Stimulated activated effector memory CD8-positive, alpha-beta T cell treated with anti-CD3 and anti-CD28 coated beads, Interleukin-12 subunit alpha, Interleukin-12 subunit beta, amount 100 ng/mL, for 72 hours (primary cell): ENCODE measurements at regions not wholly inside any gene's neighbourhood (a gene's known extent, or its start where the extent isn't known, plus 50 kb on each side); places are given as distances from the start of the nearest gene placed in this dataset.

ENCODE experiments used
- ATAC-seq: fragments of 150-1000 bp; cut with Tn5 transposase; 2 replicates; pipeline ENCODE4 v1.10.0; 2021
- DNase-seq, 2 donors: peaks; one replicate each; pipeline ENCODE4 v3.0.0; 2021 to 2022; ENCODE audit warnings: low spot score in 2 of 2
- H3K27ac Mint-ChIP-seq: one replicate; pipeline ENCODE4 v1.8.0; 2022; ENCODE audit warnings: mild to moderate bottlenecking, mixed read lengths
- H3K36me3 Mint-ChIP-seq: one replicate; pipeline ENCODE4 v1.8.0; 2022; ENCODE audit warnings: mild to moderate bottlenecking, mixed read lengths
- H3K4me1 Mint-ChIP-seq: one replicate; pipeline ENCODE4 v1.8.0; 2022; ENCODE audit warnings: mixed read lengths
- H3K4me3 Mint-ChIP-seq: one replicate; pipeline ENCODE4 v1.8.0; 2022; ENCODE audit warnings: mild to moderate bottlenecking, mixed read lengths
- H3K9me3 Mint-ChIP-seq: one replicate; pipeline ENCODE4 v1.8.0; 2022; ENCODE audit warnings: mixed read lengths

- Mint-ChIP-seq H3K27ac (no peak overlapping the region), H3K9me3 (peaks cover 2% of the 10 kb centered on the region), H3K36me3 (no peaks in the 10 kb centered on the region), H3K4me1 (no peaks in the 10 kb centered on the region), H3K4me3 (no peak overlapping the region)
- DNase-seq (no peak), ATAC-seq (no peak)
These were observed 593.4 kb downstream of the QKI start for GRCh38 chr6:164007881-164008280.

- no peak for ATAC-seq
- Mint-ChIP-seq H3K27ac (no peak overlapping the region), H3K4me1 (no peaks in the 10 kb centered on the region), H3K4me3 (no peak overlapping the region), H3K9me3 (peaks cover 2% of the 10 kb centered on the region), H3K36me3 (no peaks in the 10 kb centered on the region)
- no peak for DNase-seq
These were observed 591.9 kb downstream of the QKI start for GRCh38 chr6:164006459-164006858.

- no peaks in the 10 kb centered on the region for H3K36me3 Mint-ChIP-seq
- peaks cover 2% of the 10 kb centered on the region for H3K9me3 Mint-ChIP-seq
- no peak overlapping the region for H3K4me3 Mint-ChIP-seq
- H3K4me1 Mint-ChIP-seq, result no peaks in the 10 kb centered on the region
- H3K27ac Mint-ChIP-seq, result no peak overlapping the region
- ATAC-seq, result no peak
- no peak for DNase-seq
These were observed 590.6 kb downstream of the QKI start for GRCh38 chr6:164005004-164005711.

- Mint-ChIP-seq H3K36me3 (no peaks in the 10 kb centered on the region), H3K4me3 (no peak overlapping the region), H3K4me1 (no peaks in the 10 kb centered on the region), H3K9me3 (peaks cover 6% of the 10 kb centered on the region), H3K27ac (no peak overlapping the region)
- DNase-seq, result no peak
- ATAC-seq, result no peak
These were observed 585.8 kb downstream of the QKI start for GRCh38 chr6:164000276-164000675.

- ATAC-seq (no peak), DNase-seq (no peak)
- Mint-ChIP-seq H3K4me1 (no peaks in the 10 kb centered on the region), H3K4me3 (no peak overlapping the region), H3K27ac (no peak overlapping the region), H3K9me3 (peaks cover 6% of the 10 kb centered on the region), H3K36me3 (no peaks in the 10 kb centered on the region)
These were observed 585.1 kb downstream of the QKI start for GRCh38 chr6:163999475-164000125.

- Mint-ChIP-seq H3K9me3 (peaks cover 4% of the 10 kb centered on the region), H3K27ac (no peak overlapping the region), H3K36me3 (no peaks in the 10 kb centered on the region), H3K4me3 (no peak overlapping the region), H3K4me1 (no peaks in the 10 kb centered on the region)
- no peak for ATAC-seq
- DNase-seq, result no peak
These were observed 584.0 kb downstream of the QKI start for GRCh38 chr6:163998496-163998895.

- DNase-seq (no peak), ATAC-seq (peak; percentile 19)
- peaks cover 4% of the 10 kb centered on the region for H3K9me3 Mint-ChIP-seq
- no peak overlapping the region for H3K27ac Mint-ChIP-seq
- H3K4me1 Mint-ChIP-seq, result no peaks in the 10 kb centered on the region
- no peaks in the 10 kb centered on the region for H3K36me3 Mint-ChIP-seq
- H3K4me3 Mint-ChIP-seq, result no peak overlapping the region
These were observed 582.0 kb downstream of the QKI start for GRCh38 chr6:163996491-163996890.

GRCh38 chr6:163994566-163994965 lies 580.0 kb downstream of the QKI start:
- Mint-ChIP-seq H3K9me3 (peaks cover 4% of the 10 kb centered on the region), H3K36me3 (no peaks in the 10 kb centered on the region), H3K27ac (no peak overlapping the region), H3K4me1 (no peaks in the 10 kb centered on the region), H3K4me3 (no peak overlapping the region)
- no peak for ATAC-seq
- no peak for DNase-seq

- H3K4me1 Mint-ChIP-seq, result no peaks in the 10 kb centered on the region
- ATAC-seq, result peak; percentile 58
- H3K4me3 Mint-ChIP-seq, result no peak overlapping the region
- H3K27ac Mint-ChIP-seq, result no peak overlapping the region
- peaks cover 4% of the 10 kb centered on the region for H3K9me3 Mint-ChIP-seq
- H3K36me3 Mint-ChIP-seq, result no peaks in the 10 kb centered on the region
- DNase-seq, result no peak
These were observed 578.2 kb downstream of the QKI start for GRCh38 chr6:163992701-163993100.

GRCh38 chr6:163992056-163992455 lies 577.5 kb downstream of the QKI start:
- Mint-ChIP-seq H3K27ac (no peak overlapping the region), H3K36me3 (no peaks in the 10 kb centered on the region), H3K9me3 (no peaks in the 10 kb centered on the region), H3K4me1 (no peaks in the 10 kb centered on the region), H3K4me3 (no peak overlapping the region)
- ATAC-seq, result no peak
- no peak for DNase-seq

GRCh38 chr6:163991321-163991720 lies 576.8 kb downstream of the QKI start:
- ATAC-seq (no peak), DNase-seq (no peak)
- H3K4me1 Mint-ChIP-seq, result no peaks in the 10 kb centered on the region
- H3K27ac Mint-ChIP-seq, result no peak overlapping the region
- H3K4me3 Mint-ChIP-seq, result no peak overlapping the region
- no peaks in the 10 kb centered on the region for H3K36me3 Mint-ChIP-seq
- no peaks in the 10 kb centered on the region for H3K9me3 Mint-ChIP-seq

GRCh38 chr6:163986313-163986712 lies 571.8 kb downstream of the QKI start:
- peak; percentile 50 for ATAC-seq
- H3K27ac Mint-ChIP-seq, result no peak overlapping the region
- DNase-seq, result no peak
- H3K4me3 Mint-ChIP-seq, result no peak overlapping the region
- H3K36me3 Mint-ChIP-seq, result no peaks in the 10 kb centered on the region
- peaks cover 10% of the 10 kb centered on the region for H3K4me1 Mint-ChIP-seq
- H3K9me3 Mint-ChIP-seq, result no peaks in the 10 kb centered on the region

GRCh38 chr6:163985710-163986109 lies 571.2 kb downstream of the QKI start:
- Mint-ChIP-seq H3K36me3 (no peaks in the 10 kb centered on the region), H3K4me1 (peaks cover 10% of the 10 kb centered on the region), H3K4me3 (no peak overlapping the region), H3K9me3 (no peaks in the 10 kb centered on the region), H3K27ac (no peak overlapping the region)
- DNase-seq, result no peak
- no peak for ATAC-seq

GRCh38 chr6:163985040-163985439 lies 570.5 kb downstream of the QKI start:
- Mint-ChIP-seq H3K4me1 (peaks cover 10% of the 10 kb centered on the region), H3K36me3 (no peaks in the 10 kb centered on the region), H3K4me3 (no peak overlapping the region), H3K27ac (no peak overlapping the region), H3K9me3 (no peaks in the 10 kb centered on the region)
- no peak for DNase-seq
- no peak for ATAC-seq

GRCh38 chr6:163984124-163984936 lies 569.8 kb downstream of the QKI start:
- H3K27ac Mint-ChIP-seq, result no peak overlapping the region
- no peaks in the 10 kb centered on the region for H3K9me3 Mint-ChIP-seq
- H3K4me1 Mint-ChIP-seq, result peaks cover 10% of the 10 kb centered on the region
- H3K4me3 Mint-ChIP-seq, result no peak overlapping the region
- ATAC-seq, result peak; percentile 60
- no peaks in the 10 kb centered on the region for H3K36me3 Mint-ChIP-seq
- no peak for DNase-seq

GRCh38 chr6:163983679-163984078 lies 569.2 kb downstream of the QKI start:
- no peak overlapping the region for H3K27ac Mint-ChIP-seq
- peaks cover 10% of the 10 kb centered on the region for H3K4me1 Mint-ChIP-seq
- H3K36me3 Mint-ChIP-seq, result no peaks in the 10 kb centered on the region
- ATAC-seq (no peak), DNase-seq (no peak)
- H3K4me3 Mint-ChIP-seq, result no peak overlapping the region
- H3K9me3 Mint-ChIP-seq, result no peaks in the 10 kb centered on the region
